CD4-positive, alpha-beta T cell (primary cell): ENCODE measurements at regions not wholly inside any gene's neighbourhood (a gene's known extent, or its start where the extent isn't known, plus 50 kb on each side); places are given as distances from the start of the nearest gene placed in this dataset.

Experiments used
- ATAC-seq: fragments of 200-7000 bp; cut with Tn5 transposase; one replicate; pipeline ENCODE4 v1.10.0; 2022; ENCODE audit warnings: mild to moderate bottlenecking; ENCODE audit not compliant: poor library complexity
- CTCF ChIA-PET: fragments of 350-600 bp; sonication (Branson Sonifier 250); formaldehyde crosslinking; loops from one replicate; lab custom pipeline; 2021; ENCODE audit warnings: antibody characterized with exemption, inconsistent platforms; lab: Charles Lee
- POLR2A ChIA-PET: fragments of 350-600 bp; sonication (Branson Sonifier 250); formaldehyde crosslinking; loops from one replicate; lab custom pipeline; 2021; ENCODE audit warnings: antibody characterized with exemption, inconsistent platforms; lab: Charles Lee
- DNase-seq, 14 experiments: peaks; one replicate each; pipeline ENCODE4 v3.0.0-alpha.2; 2013 to 2020; ENCODE audit warnings: mixed read lengths in 2 of 14
- H3K27ac ChIP-seq, 2 donors: one replicate each; pipeline versions ENCODE4 v1.5.1 to v1.7.0; 2013; ENCODE audit warnings: low read length in 2 of 2, low read depth in 1 of 2, mild to moderate bottlenecking in 1 of 2
- H3K27me3 ChIP-seq, 2 experiments: 1 replicate in 1 of 2; 2 replicates in 1 of 2; pipeline versions ENCODE4 v1.6.1 to v1.7.0; 2013; ENCODE audit warnings: low read length in 2 of 2, control low read depth in 1 of 2, mild to moderate bottlenecking in 1 of 2, moderate library complexity in 1 of 2; ENCODE audit not compliant: insufficient read depth in 2 of 2, control insufficient read depth in 1 of 2
- H3K36me3 ChIP-seq: one replicate; pipeline ENCODE4 v1.6.1; 2013; ENCODE audit warnings: low read length, control low read depth; ENCODE audit not compliant: insufficient read depth
- H3K4me1 ChIP-seq: one replicate; pipeline ENCODE4 v1.6.1; 2013; ENCODE audit warnings: low read length, control low read depth; ENCODE audit not compliant: insufficient read depth
- H3K4me3 ChIP-seq: one replicate; pipeline ENCODE4 v1.5.1; 2013; ENCODE audit warnings: mild to moderate bottlenecking, low read length, moderate library complexity
- H3K9me3 ChIP-seq, 2 experiments: 1 replicate in 1 of 2; 2 replicates in 1 of 2; pipeline versions ENCODE4 v1.6.1 to v1.7.0; 2013; ENCODE audit warnings: low read length in 2 of 2, mild to moderate bottlenecking in 2 of 2, control low read depth in 1 of 2, moderate library complexity in 1 of 2; ENCODE audit not compliant: control insufficient read depth in 1 of 2, insufficient read depth in 1 of 2
- H3K27ac Mint-ChIP-seq: one replicate; pipeline ENCODE4 v1.8.0; 2020; ENCODE audit warnings: mixed read lengths
- H3K27me3 Mint-ChIP-seq: one replicate; pipeline ENCODE4 v1.8.0; 2021; ENCODE audit warnings: mixed read lengths
- H3K36me3 Mint-ChIP-seq: one replicate; pipeline ENCODE4 v1.8.0; 2021; ENCODE audit warnings: low read depth, mixed read lengths
- H3K4me1 Mint-ChIP-seq: one replicate; pipeline ENCODE4 v1.8.0; 2021; ENCODE audit warnings: low read depth, mixed read lengths
- H3K4me3 Mint-ChIP-seq: one replicate; pipeline ENCODE4 v1.8.0; 2020; ENCODE audit warnings: mild to moderate bottlenecking, mixed read lengths
- H3K9me3 Mint-ChIP-seq: one replicate; pipeline ENCODE4 v1.8.0; 2020; ENCODE audit warnings: mixed read lengths
- intact Hi-C, 2 experiments: fragments of 100-400 bp; cut with DNase I in 1 of 2; cut with micrococcal nuclease in 1 of 2; formaldehyde crosslinking; loops; one replicate each; pipeline versions ENCODE4 v1.15.1 to v1.9.0; 2023 to 2025; cut with DNase I, micrococcal nuclease
- TF ChIP-seq, protein P1 (sequence below): fragments of 200-600 bp; IDR thresholded peaks from one replicate; pipeline ENCODE4 v1.8.0; 2022; ENCODE audit warnings: antibody characterized with exemption, mild to moderate bottlenecking

DNA sequence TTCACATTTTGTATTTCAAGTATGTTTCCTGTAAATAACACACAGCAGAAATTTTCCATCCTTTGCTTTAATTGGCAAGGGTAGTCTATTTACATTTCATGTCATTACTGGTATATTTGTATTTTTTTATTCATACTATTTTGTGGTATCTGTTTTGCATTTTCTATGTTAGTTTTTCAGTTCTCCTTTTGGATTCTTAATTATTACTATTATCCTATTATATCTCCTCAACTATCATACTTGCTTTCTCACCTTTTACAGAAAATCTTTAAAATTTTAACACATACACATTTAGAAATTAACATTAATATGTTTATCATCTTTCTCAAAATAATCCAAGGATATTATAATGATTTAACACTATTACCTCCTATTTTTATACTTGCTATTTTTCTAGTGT lies 918.3 kb upstream of the MAP3K7 start:
- Mint-ChIP-seq H3K9me3 (peaks cover 4% of the 10 kb centered on the region), H3K27me3 (no peaks in the 10 kb centered on the region), H3K36me3 (no peaks in the 10 kb centered on the region), H3K27ac (no peak overlapping the region), H3K4me1 (no peaks in the 10 kb centered on the region), H3K4me3 (no peak overlapping the region)
- Histone ChIP-seq H3K4me3 (no peak overlapping the region), H3K9me3 (no peaks in the 10 kb centered on the region), H3K27ac (no peak overlapping the region), H3K36me3 (no peaks in the 10 kb centered on the region), H3K27me3 (no peaks in the 10 kb centered on the region), H3K4me1 (no peaks in the 10 kb centered on the region)
- no peak for DNase-seq
- TF ChIP-seq, protein P1, sequence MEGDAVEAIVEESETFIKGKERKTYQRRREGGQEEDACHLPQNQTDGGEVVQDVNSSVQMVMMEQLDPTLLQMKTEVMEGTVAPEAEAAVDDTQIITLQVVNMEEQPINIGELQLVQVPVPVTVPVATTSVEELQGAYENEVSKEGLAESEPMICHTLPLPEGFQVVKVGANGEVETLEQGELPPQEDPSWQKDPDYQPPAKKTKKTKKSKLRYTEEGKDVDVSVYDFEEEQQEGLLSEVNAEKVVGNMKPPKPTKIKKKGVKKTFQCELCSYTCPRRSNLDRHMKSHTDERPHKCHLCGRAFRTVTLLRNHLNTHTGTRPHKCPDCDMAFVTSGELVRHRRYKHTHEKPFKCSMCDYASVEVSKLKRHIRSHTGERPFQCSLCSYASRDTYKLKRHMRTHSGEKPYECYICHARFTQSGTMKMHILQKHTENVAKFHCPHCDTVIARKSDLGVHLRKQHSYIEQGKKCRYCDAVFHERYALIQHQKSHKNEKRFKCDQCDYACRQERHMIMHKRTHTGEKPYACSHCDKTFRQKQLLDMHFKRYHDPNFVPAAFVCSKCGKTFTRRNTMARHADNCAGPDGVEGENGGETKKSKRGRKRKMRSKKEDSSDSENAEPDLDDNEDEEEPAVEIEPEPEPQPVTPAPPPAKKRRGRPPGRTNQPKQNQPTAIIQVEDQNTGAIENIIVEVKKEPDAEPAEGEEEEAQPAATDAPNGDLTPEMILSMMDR, result no peak
- ChIA-PET POLR2A (no interaction called here), CTCF (no interaction called here)
- no peak for ATAC-seq
- intact Hi-C loops, result no loop called here

DNA sequence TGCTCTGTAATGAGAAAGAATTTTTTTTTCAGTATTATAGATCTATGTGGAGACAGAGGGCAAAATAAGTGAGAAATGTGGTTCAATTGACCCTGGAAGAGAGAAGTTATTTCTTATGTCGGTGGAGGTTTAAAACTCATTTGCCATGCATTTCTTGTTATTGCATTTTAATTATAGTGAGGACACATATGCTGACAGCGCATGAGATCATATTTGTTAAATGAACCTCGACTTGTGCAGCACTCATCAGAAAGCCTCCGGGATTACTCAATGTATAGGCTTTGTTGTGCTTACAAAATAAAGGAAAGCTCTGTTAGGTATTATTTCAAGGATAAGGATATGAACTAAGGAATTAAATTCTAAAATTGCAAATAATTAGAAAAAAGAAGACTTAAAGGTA lies 915.1 kb upstream of the MAP3K7 start:
- ATAC-seq, result no peak
- Histone ChIP-seq H3K9me3 (no peaks in the 10 kb centered on the region), H3K27me3 (no peaks in the 10 kb centered on the region), H3K4me1 (no peaks in the 10 kb centered on the region), H3K36me3 (no peaks in the 10 kb centered on the region), H3K4me3 (no peak overlapping the region), H3K27ac (no peak overlapping the region)
- POLR2A ChIA-PET, result no interaction called here
- no peaks in the 10 kb centered on the region for H3K36me3 Mint-ChIP-seq
- H3K9me3 Mint-ChIP-seq, result peaks cover 1% of the 10 kb centered on the region
- H3K4me3 Mint-ChIP-seq, result no peak overlapping the region
- intact Hi-C loops, result no loop called here
- H3K27me3 Mint-ChIP-seq, result no peaks in the 10 kb centered on the region
- DNase-seq, result no peak
- H3K27ac Mint-ChIP-seq, result no peak overlapping the region
- CTCF ChIA-PET, result no interaction called here
- no peaks in the 10 kb centered on the region for H3K4me1 Mint-ChIP-seq
- TF ChIP-seq, protein P1, result no peak

DNA sequence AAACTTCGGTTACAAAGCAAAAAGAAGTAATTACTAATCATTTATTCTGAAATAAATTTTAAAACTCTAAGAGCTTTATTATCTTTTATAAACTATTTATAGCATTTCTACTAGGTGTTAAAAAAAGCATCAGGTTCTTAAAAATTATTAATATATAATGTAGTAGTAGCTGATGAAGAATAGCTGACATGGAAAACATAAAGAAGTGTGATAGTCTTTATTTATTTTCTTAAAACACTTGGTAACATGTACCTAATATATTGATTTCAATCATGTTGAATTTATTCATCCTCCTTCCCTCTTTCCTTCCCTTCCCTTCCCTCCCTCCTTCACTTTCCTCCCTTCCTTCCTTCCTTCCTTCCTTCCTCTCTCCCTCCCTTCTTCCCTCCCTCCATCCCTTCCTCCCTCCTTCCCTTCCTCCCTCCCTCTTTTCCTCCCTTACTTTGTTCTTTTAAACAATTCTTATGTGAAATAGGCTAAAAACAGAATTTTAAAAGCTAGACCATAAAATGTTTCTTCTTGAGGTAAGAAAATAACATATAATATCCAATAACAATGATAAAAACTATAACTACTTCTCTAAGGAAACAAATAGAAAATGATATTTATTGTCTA lies 913.9 kb upstream of the MAP3K7 start:
- H3K9me3 ChIP-seq, result no peaks in the 10 kb centered on the region
- H3K4me1 Mint-ChIP-seq, result no peaks in the 10 kb centered on the region
- H3K4me1 ChIP-seq, result no peaks in the 10 kb centered on the region
- intact Hi-C loops, result no loop called here
- H3K27me3 Mint-ChIP-seq, result no peaks in the 10 kb centered on the region
- no peak overlapping the region for H3K27ac ChIP-seq
- H3K4me3 ChIP-seq, result no peak overlapping the region
- no peak for DNase-seq
- TF ChIP-seq, protein P1, result no peak
- H3K36me3 ChIP-seq, result no peaks in the 10 kb centered on the region
- peaks cover 1% of the 10 kb centered on the region for H3K9me3 Mint-ChIP-seq
- ChIA-PET POLR2A (no interaction called here), CTCF (no interaction called here)
- H3K27ac Mint-ChIP-seq, result no peak overlapping the region
- no peaks in the 10 kb centered on the region for H3K36me3 Mint-ChIP-seq
- no peak overlapping the region for H3K4me3 Mint-ChIP-seq
- no peaks in the 10 kb centered on the region for H3K27me3 ChIP-seq
- ATAC-seq, result no peak
